ENCODE measurements at regions not wholly inside any gene's neighbourhood (a gene's known extent, or its start where the extent isn't known, plus 50 kb on each side); places are given as distances from the start of the nearest gene placed in this dataset.
A peak's percentile ranks its signal among the peaks of the same experiment; 100 is the strongest.

- DNase-seq = no peak
These were observed 50.1 kb upstream of the ASAP2 start for GRCh38 chr2:9156483-9156882.

- no peak for DNase-seq
These were observed 52.6 kb upstream of the ASAP2 start for GRCh38 chr2:9154061-9154460.

GRCh38 chr2:9153643-9153980, 53.0 kb upstream of the ASAP2 start:
- no peak for DNase-seq

GRCh38 chr2:9152975-9153642, 53.5 kb upstream of the ASAP2 start:
- DNase-seq = no peak

GRCh38 chr2:9150906-9151305, 55.7 kb upstream of the ASAP2 start:
- no peak for DNase-seq

- DNase-seq = no peak
These were observed 56.1 kb upstream of the ASAP2 start for GRCh38 chr2:9150568-9150900.

GRCh38 chr2:9149726-9150567, 56.7 kb upstream of the ASAP2 start:
- no peak for DNase-seq

GRCh38 chr2:9149388-9149660, 57.3 kb upstream of the ASAP2 start:
- DNase-seq = no peak

GRCh38 chr2:9146646-9147045, 60.0 kb upstream of the ASAP2 start:
- DNase-seq = no peak

- no peak for DNase-seq
These were observed 60.7 kb upstream of the ASAP2 start for GRCh38 chr2:9145752-9146430.

- no peak for DNase-seq
These were observed 61.4 kb upstream of the ASAP2 start for GRCh38 chr2:9145109-9145751.

GRCh38 chr2:9144617-9145016, 62.0 kb upstream of the ASAP2 start:
- no peak for DNase-seq

- no peak for DNase-seq
These were observed 62.6 kb upstream of the ASAP2 start for GRCh38 chr2:9144046-9144445.

- no peak for DNase-seq
These were observed 63.3 kb upstream of the ASAP2 start for GRCh38 chr2:9143264-9143815.

GRCh38 chr2:9142551-9143263, 63.9 kb upstream of the ASAP2 start:
- peak; percentile 89 for DNase-seq

- DNase-seq = no peak
These were observed 64.7 kb upstream of the ASAP2 start for GRCh38 chr2:9141706-9142460.

- DNase-seq = no peak
These were observed 65.4 kb upstream of the ASAP2 start for GRCh38 chr2:9141091-9141667.

- DNase-seq = no peak
These were observed 66.0 kb upstream of the ASAP2 start for GRCh38 chr2:9140645-9141044.

GRCh38 chr2:9139491-9140443, 66.8 kb upstream of the ASAP2 start:
- DNase-seq = peak; percentile 65

- no peak for DNase-seq
These were observed 69.0 kb upstream of the ASAP2 start for GRCh38 chr2:9137379-9138150.

Measured in 8988T (cell line).